ENCODE measurements at regions not wholly inside any gene's neighbourhood (a gene's known extent, or its start where the extent isn't known, plus 50 kb on each side); places are given as distances from the start of the nearest gene placed in this dataset.

DNA sequence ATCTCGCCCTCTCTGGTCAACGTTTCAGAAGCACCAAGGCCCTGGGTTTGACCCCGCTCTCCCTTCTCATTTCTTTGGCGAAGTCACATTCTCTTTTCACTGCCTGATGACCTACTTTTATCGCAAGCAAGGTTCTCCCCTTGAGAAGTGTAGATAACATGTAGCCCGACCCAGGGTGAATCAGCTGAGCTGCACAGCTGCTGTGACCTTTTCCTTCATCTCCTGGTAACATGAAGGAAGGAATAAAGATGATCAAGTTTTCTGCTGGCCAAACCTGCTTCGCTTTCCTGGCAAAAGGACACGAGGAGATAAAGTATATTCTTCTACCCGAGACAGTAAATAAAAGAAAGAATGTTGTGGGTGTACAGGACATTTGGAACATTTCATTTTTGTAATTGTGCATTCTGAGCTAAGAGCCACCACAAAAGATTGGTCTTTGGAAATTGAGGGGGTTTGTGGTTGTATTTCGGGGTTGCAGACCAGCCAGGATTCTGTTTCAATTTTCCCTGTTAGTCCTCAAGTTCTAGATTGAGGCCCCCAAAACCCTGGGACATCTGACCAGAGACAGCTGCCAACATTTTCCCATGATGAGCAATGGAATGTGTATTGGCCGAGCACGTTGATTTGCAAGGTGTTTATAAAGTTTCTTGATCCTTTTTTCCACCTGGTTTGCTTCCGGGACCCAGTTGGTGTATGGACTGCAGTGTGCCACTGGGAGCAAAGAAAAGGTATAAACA is 155.1 kb upstream of the ZNF462 start:
- TF ChIP-seq, protein P1, sequence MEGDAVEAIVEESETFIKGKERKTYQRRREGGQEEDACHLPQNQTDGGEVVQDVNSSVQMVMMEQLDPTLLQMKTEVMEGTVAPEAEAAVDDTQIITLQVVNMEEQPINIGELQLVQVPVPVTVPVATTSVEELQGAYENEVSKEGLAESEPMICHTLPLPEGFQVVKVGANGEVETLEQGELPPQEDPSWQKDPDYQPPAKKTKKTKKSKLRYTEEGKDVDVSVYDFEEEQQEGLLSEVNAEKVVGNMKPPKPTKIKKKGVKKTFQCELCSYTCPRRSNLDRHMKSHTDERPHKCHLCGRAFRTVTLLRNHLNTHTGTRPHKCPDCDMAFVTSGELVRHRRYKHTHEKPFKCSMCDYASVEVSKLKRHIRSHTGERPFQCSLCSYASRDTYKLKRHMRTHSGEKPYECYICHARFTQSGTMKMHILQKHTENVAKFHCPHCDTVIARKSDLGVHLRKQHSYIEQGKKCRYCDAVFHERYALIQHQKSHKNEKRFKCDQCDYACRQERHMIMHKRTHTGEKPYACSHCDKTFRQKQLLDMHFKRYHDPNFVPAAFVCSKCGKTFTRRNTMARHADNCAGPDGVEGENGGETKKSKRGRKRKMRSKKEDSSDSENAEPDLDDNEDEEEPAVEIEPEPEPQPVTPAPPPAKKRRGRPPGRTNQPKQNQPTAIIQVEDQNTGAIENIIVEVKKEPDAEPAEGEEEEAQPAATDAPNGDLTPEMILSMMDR (IDR thresholded peaks at IDR 0.05): no peak
- no peak for TF ChIP-seq POLR2A (IDR thresholded peaks at IDR 0.05)
